Astrocyte (in vitro differentiated cells and primary cell): ENCODE measurements at regions not wholly inside any gene's neighbourhood (a gene's known extent, or its start where the extent isn't known, plus 50 kb on each side); places are given as distances from the start of the nearest gene placed in this dataset.

Experiments
- DNase-seq: peaks from one replicate; pipeline ENCODE4 v3.0.0-alpha.2; 2010; ENCODE audit warnings: low read depth
- FAIRE-seq: peaks from 2 replicates; lab custom pipeline; 2011; peaks lifted over from hg19 to GRCh38; lab: Jason Lieb, UNC
- H2AFZ ChIP-seq: 2 replicates; pipeline ENCODE4 v1.6.0; 2012; ENCODE audit warnings: low read depth, low read length, inconsistent platforms
- H3K27ac ChIP-seq: 2 replicates; pipeline ENCODE4 v1.5.1; 2011; ENCODE audit warnings: low read depth, low read length, inconsistent platforms
- H3K27me3 ChIP-seq: 2 replicates; pipeline ENCODE4 v1.6.0; 2011; ENCODE audit warnings: low read length, inconsistent platforms; ENCODE audit not compliant: insufficient read depth
- H3K36me3 ChIP-seq: 2 replicates; pipeline ENCODE4 v1.5.1; 2011; ENCODE audit warnings: low read length, inconsistent platforms; ENCODE audit not compliant: insufficient read depth
- H3K4me1 ChIP-seq: 2 replicates; pipeline ENCODE4 v1.5.1; 2011; ENCODE audit warnings: low read length, inconsistent platforms; ENCODE audit not compliant: insufficient read depth
- H3K4me2 ChIP-seq: 2 replicates; pipeline ENCODE4 v1.6.0; 2012; ENCODE audit warnings: low read length, inconsistent platforms
- H3K4me3 ChIP-seq: 2 replicates; pipeline ENCODE4 v1.5.1; 2011; ENCODE audit warnings: low read depth, mild to moderate bottlenecking, low read length, inconsistent platforms; ENCODE audit not compliant: insufficient read depth
- H3K79me2 ChIP-seq: 2 replicates; pipeline ENCODE4 v1.6.0; 2012; ENCODE audit warnings: mild to moderate bottlenecking, low read length, inconsistent platforms; ENCODE audit not compliant: insufficient read depth
- H3K9ac ChIP-seq: 2 replicates; pipeline ENCODE4 v1.6.0; 2012; ENCODE audit warnings: mild to moderate bottlenecking, low read length, inconsistent platforms
- H3K9me3 ChIP-seq: 2 replicates; pipeline ENCODE4 v1.5.1; 2012; ENCODE audit warnings: low read depth, mild to moderate bottlenecking, low read length, inconsistent platforms; ENCODE audit not compliant: insufficient read depth
- H4K20me1 ChIP-seq: 2 replicates; pipeline ENCODE4 v1.6.0; 2012; ENCODE audit warnings: low read length, inconsistent platforms; ENCODE audit not compliant: insufficient read depth
- H3K27ac Mint-ChIP-seq: one replicate; pipeline ENCODE4 v1.8.0; 2021; ENCODE audit warnings: mild to moderate bottlenecking, mixed read lengths; ENCODE audit not compliant: unreplicated experiment
- H3K27me3 Mint-ChIP-seq: one replicate; pipeline ENCODE4 v1.8.0; 2021; ENCODE audit warnings: low read depth, mixed read lengths; ENCODE audit not compliant: unreplicated experiment
- H3K36me3 Mint-ChIP-seq: one replicate; pipeline ENCODE4 v1.8.0; 2021; ENCODE audit warnings: low read depth, mixed read lengths; ENCODE audit not compliant: unreplicated experiment
- H3K4me1 Mint-ChIP-seq: one replicate; pipeline ENCODE4 v1.8.0; 2021; ENCODE audit warnings: low read depth, mixed read lengths; ENCODE audit not compliant: unreplicated experiment
- H3K4me3 Mint-ChIP-seq: one replicate; pipeline ENCODE4 v1.8.0; 2021; ENCODE audit warnings: mild to moderate bottlenecking, moderate library complexity, mixed read lengths; ENCODE audit not compliant: unreplicated experiment
- H3K9me3 Mint-ChIP-seq: one replicate; pipeline ENCODE4 v1.8.0; 2021; ENCODE audit warnings: mild to moderate bottlenecking, mixed read lengths; ENCODE audit not compliant: unreplicated experiment
- CTCF ChIP-seq: IDR thresholded peaks from 2 replicates; pipeline ENCODE4 v1.5.1; 2011; ENCODE audit warnings: low read depth, mild to moderate bottlenecking, inconsistent platforms, low read length, moderate library complexity; ENCODE audit not compliant: insufficient read depth
- EZH2 ChIP-seq: IDR thresholded peaks from 2 replicates; pipeline ENCODE4 v1.6.1; 2012; ENCODE audit warnings: mild to moderate bottlenecking, low read length, inconsistent platforms; ENCODE audit not compliant: insufficient read depth

- H3K27me3 ChIP-seq: peaks cover 8% of the 10 kb centered on the region
- Mint-ChIP-seq H3K36me3 (no peaks in the 10 kb centered on the region), H3K27ac (no peak overlapping the region), H3K9me3 (no peaks in the 10 kb centered on the region), H3K27me3 (peaks cover 33% of the 10 kb centered on the region), H3K4me3 (no peak overlapping the region), H3K4me1 (peaks cover 18% of the 10 kb centered on the region)
- no peak overlapping the region for H3K9ac ChIP-seq
- no peaks in the 10 kb centered on the region for H3K9me3 ChIP-seq
- FAIRE-seq: no peak
- no peak overlapping the region for H3K27ac ChIP-seq
- H4K20me1 ChIP-seq: no peaks in the 10 kb centered on the region
- no peak overlapping the region for H3K4me2 ChIP-seq
- no peak overlapping the region for H3K4me3 ChIP-seq
- H3K79me2 ChIP-seq: no peaks in the 10 kb centered on the region
- no peak overlapping the region for H2AFZ ChIP-seq
- TF ChIP-seq EZH2 (no peak), CTCF (no peak)
- H3K36me3 ChIP-seq: no peaks in the 10 kb centered on the region
- no peak for DNase-seq
- H3K4me1 ChIP-seq: no peaks in the 10 kb centered on the region
These were observed 58.1 kb upstream of the ADRA2C start for GRCh38 chr4:3708103-3708510.

GRCh38 chr4:3707423-3708102 lies 58.6 kb upstream of the ADRA2C start:
- H3K4me2 ChIP-seq: no peak overlapping the region
- peaks cover 18% of the 10 kb centered on the region for H3K4me1 Mint-ChIP-seq
- no peak overlapping the region for H3K27ac ChIP-seq
- peaks cover 8% of the 10 kb centered on the region for H3K27me3 ChIP-seq
- no peaks in the 10 kb centered on the region for H3K4me1 ChIP-seq
- no peaks in the 10 kb centered on the region for H4K20me1 ChIP-seq
- no peak for DNase-seq
- no peaks in the 10 kb centered on the region for H3K36me3 ChIP-seq
- no peak overlapping the region for H2AFZ ChIP-seq
- no peaks in the 10 kb centered on the region for H3K79me2 ChIP-seq
- H3K9me3 Mint-ChIP-seq: no peaks in the 10 kb centered on the region
- H3K9ac ChIP-seq: no peak overlapping the region
- no peaks in the 10 kb centered on the region for H3K9me3 ChIP-seq
- no peaks in the 10 kb centered on the region for H3K36me3 Mint-ChIP-seq
- peak overlapping the region; percentile 45 for H3K4me3 Mint-ChIP-seq
- FAIRE-seq: no peak
- no peak for TF ChIP-seq CTCF
- TF ChIP-seq EZH2: no peak
- H3K27ac Mint-ChIP-seq: no peak overlapping the region
- H3K4me3 ChIP-seq: no peak overlapping the region
- peaks cover 31% of the 10 kb centered on the region for H3K27me3 Mint-ChIP-seq
